MM.1S (cell line): ENCODE measurements at regions not wholly inside any gene's neighbourhood (a gene's known extent, or its start where the extent isn't known, plus 50 kb on each side); places are given as distances from the start of the nearest gene placed in this dataset.

Experiments used
- CTCF ChIP-seq: fragments of 300-600 bp; sonication (generic); IDR thresholded peaks from 2 replicates; pipeline ENCODE4 v1.5.1; 2016; ENCODE audit warnings: antibody characterized with exemption, low read length, mixed read lengths
- EZH2 ChIP-seq: fragments of 300-600 bp; sonication (generic); optimal IDR thresholded peaks from 2 replicates; pipeline ENCODE3; 2017; ENCODE audit warnings: low read depth, mild to moderate bottlenecking, antibody characterized with exemption, low read length, mixed read lengths

GRCh38 chr18:77366067-77366719, 116.5 kb downstream of the GALR1 start:
- TF ChIP-seq CTCF (no peak), EZH2 (no peak)
